Breast epithelium (tissue), 4 donors: ENCODE measurements at regions not wholly inside any gene's neighbourhood (a gene's known extent, or its start where the extent isn't known, plus 50 kb on each side); places are given as distances from the start of the nearest gene placed in this dataset.

Experiments
- DNase-seq, 2 donors: peaks; one replicate each; pipeline ENCODE4 v3.0.0-alpha.2; 2019; ENCODE audit warnings: low spot score in 2 of 2
- H3K27ac ChIP-seq, 2 donors: fragments of 200-600 bp; sonication (generic) in 1 of 2; one replicate each; pipeline ENCODE4 v1.5.1; 2016 to 2019; ENCODE audit warnings: mild to moderate bottlenecking in 1 of 2
- H3K27me3 ChIP-seq, 2 donors: fragments of 200-600 bp; sonication (generic) in 1 of 2; one replicate each; pipeline versions ENCODE4 v1.5.1 to v1.6.0; 2017 to 2019; ENCODE audit warnings: control low read depth in 1 of 2, mild to moderate bottlenecking in 1 of 2
- H3K36me3 ChIP-seq: fragments of 200-600 bp; one replicate; pipeline ENCODE4 v1.5.1; 2019
- H3K4me1 ChIP-seq, 2 donors: fragments of 200-600 bp; sonication (generic); one replicate each; pipeline ENCODE4 v1.5.1; 2016 to 2019; ENCODE audit warnings: control low read depth in 1 of 2
- H3K4me3 ChIP-seq, 3 donors: fragments of 200-600 bp; sonication (generic); 1 replicate in 2 of 3; 2 replicates in 1 of 3; pipeline ENCODE4 v1.5.1; 2016 to 2019; ENCODE audit warnings: mild to moderate bottlenecking in 3 of 3, moderate library complexity in 2 of 3
- H3K9me3 ChIP-seq, 2 donors: fragments of 200-600 bp; sonication (generic) in 1 of 2; one replicate each; pipeline ENCODE4 v1.5.1; 2016 to 2019; ENCODE audit warnings: control low read depth in 1 of 2
- CTCF ChIP-seq, 3 donors: fragments of 450-650 bp; IDR thresholded peaks; one replicate each; pipeline ENCODE4 v1.5.1; 2016 to 2017; ENCODE audit warnings: antibody characterized with exemption in 3 of 3, mild to moderate bottlenecking in 3 of 3, moderate library complexity in 3 of 3
- POLR2A ChIP-seq: fragments of 450-650 bp; IDR thresholded peaks from one replicate; pipeline ENCODE4 v1.6.1; 2016; ENCODE audit warnings: antibody characterized with exemption, mild to moderate bottlenecking, moderate library complexity
- POLR2AphosphoS5 ChIP-seq, 3 donors: sonication (generic); formaldehyde crosslinking; IDR thresholded peaks; one replicate each; pipeline ENCODE4 v1.6.1; 2017; ENCODE audit warnings: antibody characterized with exemption in 3 of 3
- intact Hi-C: fragments of 100-400 bp; cut with DNase I; formaldehyde crosslinking; loops from one replicate; pipeline ENCODE4 v1.15.1; 2023; ENCODE audit warnings: low total_unique reads

DNA sequence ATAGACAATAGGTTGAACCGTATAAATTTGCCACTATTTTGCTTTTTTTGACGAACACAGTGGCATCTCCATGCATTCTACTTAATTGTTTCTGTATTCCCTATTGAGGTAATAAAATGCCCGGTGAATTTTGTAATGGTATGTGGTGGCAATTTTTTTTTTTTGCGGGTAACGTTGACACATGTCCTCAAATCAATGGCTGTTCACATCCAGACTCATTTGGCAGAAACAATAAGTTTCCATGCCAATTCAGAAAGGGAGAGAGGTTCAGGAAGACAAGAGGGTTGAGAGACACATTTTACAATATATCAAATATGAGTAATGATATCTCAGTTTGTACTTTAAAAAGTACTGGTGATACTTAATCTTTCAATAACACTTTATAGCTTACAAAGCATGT is 463.9 kb downstream of the WDR72 start:
- no peak for TF ChIP-seq POLR2AphosphoS5 (IDR thresholded peaks at IDR 0.05)
- H3K4me1 ChIP-seq, result no peaks in the 10 kb centered on the region
- DNase-seq, result no peak
- H3K4me3 ChIP-seq, result no peak overlapping the region
- H3K27ac ChIP-seq, result no peak overlapping the region
- peaks cover 0 to 15% of the 10 kb centered on the region in 2 donors for H3K27me3 ChIP-seq
- intact Hi-C loops, result no loop called here
- H3K9me3 ChIP-seq, result no peaks in the 10 kb centered on the region
- H3K36me3 ChIP-seq, result no peaks in the 10 kb centered on the region

DNA sequence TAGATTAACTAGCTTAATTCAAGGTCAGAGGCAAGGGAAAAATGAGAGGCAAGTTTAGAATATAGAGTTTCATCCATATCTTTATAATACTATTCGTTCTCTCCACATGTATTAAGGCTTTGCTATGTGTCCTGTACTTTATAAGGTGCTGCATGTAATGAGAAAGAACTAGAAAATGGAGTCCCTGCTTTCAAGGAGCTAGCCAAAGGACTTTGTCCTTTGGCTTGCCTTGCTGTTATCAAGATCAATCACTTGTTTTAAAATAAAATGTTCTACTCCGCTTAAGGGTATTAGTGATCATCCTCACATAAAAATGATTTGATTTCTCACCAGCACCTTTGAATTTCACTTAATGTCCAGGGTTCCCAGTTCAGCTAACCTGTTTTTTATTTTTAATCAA is 470.9 kb downstream of the WDR72 start:
- Histone ChIP-seq H3K27ac (no peak overlapping the region), H3K4me1 (no peaks in the 10 kb centered on the region), H3K9me3 (no peaks in the 10 kb centered on the region), H3K36me3 (no peaks in the 10 kb centered on the region), H3K4me3 (no peak overlapping the region), H3K27me3 (peaks cover 0 to 9% of the 10 kb centered on the region in 2 donors)
- intact Hi-C loops, result no loop called here
- DNase-seq, result no peak
- TF ChIP-seq POLR2AphosphoS5 (IDR thresholded peaks at IDR 0.05), result no peak
- TF ChIP-seq CTCF (IDR thresholded peaks at IDR 0.05), result no peak
- TF ChIP-seq POLR2A, result no peak

GRCh38 chr15:53274630-53275029 is 484.5 kb upstream of the ONECUT1 start:
- Histone ChIP-seq H3K27ac (no peak overlapping the region), H3K27me3 (no peaks in the 10 kb centered on the region), H3K9me3 (no peaks in the 10 kb centered on the region), H3K36me3 (no peaks in the 10 kb centered on the region), H3K4me1 (no peaks in the 10 kb centered on the region), H3K4me3 (no peak overlapping the region)
- DNase-seq, result no peak
- TF ChIP-seq POLR2A (no peak), POLR2AphosphoS5 (IDR thresholded peaks at IDR 0.05) (no peak), CTCF (IDR thresholded peaks at IDR 0.05) (no peak)
- intact Hi-C loops, result no loop called here

DNA sequence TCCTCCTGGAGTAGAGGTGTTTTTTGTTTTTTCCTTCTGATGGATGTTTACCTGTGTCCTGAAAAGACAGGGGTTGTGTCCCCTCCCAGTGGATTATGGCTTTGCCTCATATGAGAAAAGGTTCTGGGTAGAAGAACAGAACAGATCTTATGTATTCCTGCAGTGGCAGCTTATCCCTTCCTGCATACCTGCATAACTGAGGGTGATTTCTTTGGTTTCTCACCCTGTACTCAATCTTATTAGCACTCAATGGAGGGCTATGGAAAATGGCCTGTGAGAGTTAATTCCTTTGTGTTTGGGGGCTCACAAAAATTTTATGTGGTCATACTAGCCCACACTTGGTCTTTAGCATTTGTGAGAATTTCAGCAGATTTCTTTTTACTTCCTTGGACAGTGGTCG is 482.0 kb upstream of the ONECUT1 start:
- Histone ChIP-seq H3K36me3 (no peaks in the 10 kb centered on the region), H3K4me3 (no peak overlapping the region), H3K4me1 (no peaks in the 10 kb centered on the region), H3K9me3 (no peaks in the 10 kb centered on the region), H3K27ac (no peak overlapping the region), H3K27me3 (no peaks in the 10 kb centered on the region)
- intact Hi-C loops, result no loop called here
- TF ChIP-seq POLR2A (no peak), CTCF (IDR thresholded peaks at IDR 0.05) (no peak), POLR2AphosphoS5 (IDR thresholded peaks at IDR 0.05) (no peak)
- no peak for DNase-seq

DNA sequence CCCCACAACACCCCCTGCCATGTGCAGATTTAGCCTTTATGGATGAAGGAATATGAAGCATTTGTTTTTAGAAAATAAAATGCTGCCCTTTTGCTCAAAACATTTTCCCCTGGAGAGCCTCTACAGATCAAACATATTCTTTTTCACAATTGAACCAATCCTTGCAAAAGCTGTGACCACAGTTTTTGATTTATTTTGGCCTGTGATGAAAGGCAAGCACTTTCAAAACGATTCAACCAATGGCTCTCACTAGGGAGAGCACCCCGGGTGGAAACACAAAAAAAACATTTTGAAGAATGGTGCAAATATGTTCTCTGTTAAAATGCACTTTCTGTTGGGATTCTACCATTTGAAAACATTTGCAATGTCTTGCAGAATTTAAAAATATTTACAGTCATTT is 476.0 kb upstream of the ONECUT1 start:
- intact Hi-C loops, result loop anchor here (2.0 kb wide), 1 partner anchor 39 kb away; no protein-coding TSS in a partner anchor
- Histone ChIP-seq H3K4me1 (no peaks in the 10 kb centered on the region), H3K4me3 (no peak overlapping the region), H3K9me3 (no peaks in the 10 kb centered on the region), H3K27ac (no peak overlapping the region), H3K36me3 (no peaks in the 10 kb centered on the region), H3K27me3 (no peaks in the 10 kb centered on the region)
- DNase-seq, result no peak
- TF ChIP-seq POLR2AphosphoS5 (IDR thresholded peaks at IDR 0.05) (no peak), POLR2A (no peak), CTCF (IDR thresholded peaks at IDR 0.05) (no peak)

GRCh38 chr15:53260647-53261046 is 470.5 kb upstream of the ONECUT1 start:
- no peak for DNase-seq
- Histone ChIP-seq H3K36me3 (no peaks in the 10 kb centered on the region), H3K4me3 (no peak overlapping the region), H3K4me1 (no peaks in the 10 kb centered on the region), H3K27me3 (no peaks in the 10 kb centered on the region), H3K27ac (no peak overlapping the region), H3K9me3 (no peaks in the 10 kb centered on the region)
- intact Hi-C loops, result no loop called here
- TF ChIP-seq CTCF (IDR thresholded peaks at IDR 0.05) (no peak), POLR2AphosphoS5 (IDR thresholded peaks at IDR 0.05) (no peak), POLR2A (no peak)
